PC-9 (cell line): ENCODE measurements at regions not wholly inside any gene's neighbourhood (a gene's known extent, or its start where the extent isn't known, plus 50 kb on each side); places are given as distances from the start of the nearest gene placed in this dataset.

ENCODE experiments used
- BruUV-seq: library from RNA; stranded (reverse); fragments of 400-500 nt; replicated peaks from 2 replicates; lab custom pipeline; 2021; lab: Mats Ljungman, UMichigan
- CTCF ChIA-PET: fragments of 300-600 bp; sonication (Branson Sonifier 250); formaldehyde crosslinking; loops from one replicate; lab custom pipeline; 2022; ENCODE audit warnings: antibody characterized with exemption; lab: Charles Lee
- POLR2A ChIA-PET: fragments of 300-600 bp; sonication (Branson Sonifier 250); formaldehyde crosslinking; loops from one replicate; lab custom pipeline; 2022; ENCODE audit warnings: antibody characterized with exemption; ENCODE audit not compliant: unreplicated experiment; lab: Charles Lee
- DNase-seq, 2 experiments: peaks; one replicate each; pipeline versions ENCODE4 v3.0.0 to v3.0.0-alpha.2; 2015 to 2022; ENCODE audit warnings: mixed read lengths in 1 of 2
- H2AFZ ChIP-seq: fragments of 200-600 bp; sonication (generic); 2 replicates; pipeline ENCODE4 v1.8.1; 2017; ENCODE audit warnings: antibody characterized with exemption
- H3F3A ChIP-seq: fragments of 200-600 bp; sonication (generic); 2 replicates; pipeline ENCODE4 v1.8.1; 2017; ENCODE audit warnings: antibody characterized with exemption, mild to moderate bottlenecking, low read depth; ENCODE audit not compliant: insufficient read depth
- H3K27ac ChIP-seq: fragments of 200-600 bp; sonication (generic); 2 replicates; pipeline ENCODE4 v1.6.1; 2016; ENCODE audit warnings: mixed run types
- H3K27me3 ChIP-seq: fragments of 200-600 bp; sonication (generic); 2 replicates; pipeline ENCODE4 v1.6.1; 2016; ENCODE audit warnings: low read depth, mixed run types; ENCODE audit not compliant: insufficient read depth
- H3K36me3 ChIP-seq: fragments of 200-600 bp; sonication (generic); 2 replicates; pipeline ENCODE4 v1.6.1; 2016; ENCODE audit warnings: low read depth, mixed run types
- H3K4me1 ChIP-seq: fragments of 200-600 bp; sonication (generic); replicated peaks from 2 replicates; pipeline ENCODE4 v1.6.1; 2016; ENCODE audit warnings: mixed run types; ENCODE audit not compliant: insufficient read depth
- H3K4me2 ChIP-seq: fragments of 200-600 bp; sonication (generic); 2 replicates; pipeline ENCODE4 v1.6.1; 2017; ENCODE audit warnings: mixed run types
- H3K4me3 ChIP-seq: fragments of 200-600 bp; sonication (generic); 2 replicates; pipeline ENCODE4 v1.6.1; 2016; ENCODE audit warnings: mixed run types
- H3K79me2 ChIP-seq: fragments of 200-600 bp; sonication (generic); 2 replicates; pipeline ENCODE4 v1.6.1; 2017; ENCODE audit warnings: low read depth, mixed run types
- H3K9me2 ChIP-seq: fragments of 200-600 bp; sonication (generic); 2 replicates; pipeline ENCODE4 v1.8.1; 2017; ENCODE audit warnings: mild to moderate bottlenecking; ENCODE audit not compliant: insufficient read depth
- H3K9me3 ChIP-seq: fragments of 200-600 bp; sonication (generic); 2 replicates; pipeline ENCODE4 v1.8.1; 2016; ENCODE audit warnings: low read depth; ENCODE audit not compliant: insufficient read depth
- H4K20me1 ChIP-seq: fragments of 200-600 bp; sonication (generic); 2 replicates; pipeline ENCODE4 v1.8.1; 2017; ENCODE audit not compliant: insufficient read depth
- CTCF ChIP-seq: fragments of 200-600 bp; sonication (generic); conservative IDR thresholded peaks from 2 replicates; pipeline ENCODE4 v1.6.1; 2017; ENCODE audit warnings: mixed run types, antibody characterized with exemption, mild to moderate bottlenecking, moderate library complexity
- EZH2 ChIP-seq: fragments of 200-600 bp; sonication (generic); IDR thresholded peaks from 2 replicates; pipeline ENCODE4 v1.8.0; 2017; ENCODE audit warnings: antibody characterized with exemption, low read depth
- intact Hi-C: fragments of 100-400 bp; cut with micrococcal nuclease; formaldehyde crosslinking; loops from one replicate; pipeline ENCODE4 v1.10.0; 2022; ENCODE audit not compliant: unreplicated experiment

- Histone ChIP-seq H3F3A (peaks cover 6% of the 10 kb centered on the region; the same call in 1 of the 2 replicates), H3K79me2 (no peaks in the 10 kb centered on the region), H3K9me2 (no peaks in the 10 kb centered on the region), H2AFZ (no peak overlapping the region), H3K27ac (no peak overlapping the region), H3K4me1 (peaks cover 7% of the 10 kb centered on the region), H3K9me3 (no peaks in the 10 kb centered on the region), H3K27me3 (no peaks in the 10 kb centered on the region), H3K4me2 (no peak overlapping the region), H3K4me3 (no peak overlapping the region), H3K36me3 (no peaks in the 10 kb centered on the region), H4K20me1 (no peaks in the 10 kb centered on the region)
- BruUV-seq = no TSS peak
- no peak for DNase-seq
- ChIA-PET CTCF (no interaction called here), POLR2A (interaction anchor here (0.6 kb wide), 1 partner anchor 62 kb away, joined by 3 read pairs; no protein-coding TSS in a partner anchor)
- intact Hi-C loops = no loop called here
- TF ChIP-seq CTCF = no peak
- TF ChIP-seq EZH2 = no peak
These were observed 67.0 kb upstream of the TNFSF18 start for GRCh38 chr1:173117761-173118160.

- CTCF ChIA-PET = no interaction called here
These were observed 66.4 kb upstream of the TNFSF18 start for GRCh38 chr1:173117108-173117633.

GRCh38 chr1:173114346-173114745 is 63.6 kb upstream of the TNFSF18 start:
- no peaks in the 10 kb centered on the region for H3K27me3 ChIP-seq
- no peaks in the 10 kb centered on the region for H4K20me1 ChIP-seq
- H3F3A ChIP-seq = no peaks in the 10 kb centered on the region
- BruUV-seq = no TSS peak
- no peaks in the 10 kb centered on the region for H3K9me3 ChIP-seq
- DNase-seq = no peak
- no peaks in the 10 kb centered on the region; the same call in 1 of the 2 replicates for H3K9me2 ChIP-seq
- H3K79me2 ChIP-seq = no peaks in the 10 kb centered on the region
- no peak for TF ChIP-seq EZH2
- TF ChIP-seq CTCF = no peak
- intact Hi-C loops = no loop called here
- H3K36me3 ChIP-seq = no peaks in the 10 kb centered on the region
- POLR2A ChIA-PET = no interaction called here
- CTCF ChIA-PET = no interaction called here
- peaks cover 5% of the 10 kb centered on the region; the same call in 1 of the 2 replicates for H3K4me1 ChIP-seq
- H3K27ac ChIP-seq = no peak overlapping the region
- H3K4me3 ChIP-seq = no peak overlapping the region
- no peak overlapping the region for H2AFZ ChIP-seq
- no peak overlapping the region for H3K4me2 ChIP-seq

More at GRCh38 chr1:173117108-173117633, 66.4 kb upstream of the TNFSF18 start:
- no peak for DNase-seq
- intact Hi-C loops = no loop called here
- Histone ChIP-seq H2AFZ (no peak overlapping the region), H3F3A (no peaks in the 10 kb centered on the region), H3K27me3 (no peaks in the 10 kb centered on the region), H3K4me2 (no peak overlapping the region), H3K9me3 (no peaks in the 10 kb centered on the region), H3K9me2 (no peaks in the 10 kb centered on the region), H3K4me1 (peaks cover 3% of the 10 kb centered on the region; the same call in 1 of the 2 replicates), H4K20me1 (no peaks in the 10 kb centered on the region), H3K79me2 (no peaks in the 10 kb centered on the region), H3K27ac (no peak overlapping the region), H3K36me3 (no peaks in the 10 kb centered on the region), H3K4me3 (no peak overlapping the region)
- no peak for TF ChIP-seq EZH2
- TF ChIP-seq CTCF = no peak
- no TSS peak for BruUV-seq
- POLR2A ChIA-PET = interaction anchor here (0.6 kb wide), 1 partner anchor 61 kb away, joined by 3 read pairs; no protein-coding TSS in a partner anchor
